Erythroblast (primary cell): ENCODE measurements at regions not wholly inside any gene's neighbourhood (a gene's known extent, or its start where the extent isn't known, plus 50 kb on each side); places are given as distances from the start of the nearest gene placed in this dataset.

Experiments
- GATA1 ChIP-seq: IDR thresholded peaks from 2 replicates; pipeline ENCODE4 v1.6.1; 2011; ENCODE audit warnings: low read depth, mild to moderate bottlenecking, control low read depth, low read length, moderate library complexity
- POLR2A ChIP-seq: IDR thresholded peaks from 2 replicates; pipeline ENCODE4 v1.6.1; 2011; ENCODE audit warnings: mild to moderate bottlenecking, low read length

- TF ChIP-seq POLR2A = no peak
- no peak for TF ChIP-seq GATA1
These were observed 260.8 kb upstream of the COBL start for GRCh38 chr7:51577390-51577789.
